GM19324 (cell line): ENCODE measurements at regions not wholly inside any gene's neighbourhood (a gene's known extent, or its start where the extent isn't known, plus 50 kb on each side); places are given as distances from the start of the nearest gene placed in this dataset.
"Not testable (repeated sequence)": the region's sequence is repeated elsewhere in the genome, so short reads cannot be mapped to it uniquely, and the experiment has no call there.

Experiments
- ATAC-seq: cut with Tn5 transposase; IDR thresholded peaks from one replicate; pipeline ENCODE4 v1.9.1; 2021; ENCODE audit warnings: mild to moderate bottlenecking, moderate library complexity; ENCODE audit not compliant: unreplicated experiment, low FRiP score

GRCh38 chr4:30989508-30989907 is 269.3 kb downstream of the PCDH7 start:
- no peak for ATAC-seq

GRCh38 chr4:30996841-30997240 is 276.7 kb downstream of the PCDH7 start:
- ATAC-seq: no peak

- no peak for ATAC-seq
Measured at GRCh38 chr4:31005037-31005436, 284.9 kb downstream of the PCDH7 start.

GRCh38 chr4:31007858-31008257 is 287.7 kb downstream of the PCDH7 start:
- no peak for ATAC-seq

GRCh38 chr4:31009926-31010325 is 289.8 kb downstream of the PCDH7 start:
- no peak for ATAC-seq

- no peak for ATAC-seq
Measured at GRCh38 chr4:31015123-31015522, 295.0 kb downstream of the PCDH7 start.

- no peak for ATAC-seq
Measured at GRCh38 chr4:31016322-31017061, 296.3 kb downstream of the PCDH7 start.

GRCh38 chr4:31020363-31020762 is 300.2 kb downstream of the PCDH7 start:
- no peak for ATAC-seq

- ATAC-seq: no peak
Measured at GRCh38 chr4:31021008-31021407, 300.8 kb downstream of the PCDH7 start.

- ATAC-seq: no peak
Measured at GRCh38 chr4:31022702-31023101, 302.5 kb downstream of the PCDH7 start.

- no peak for ATAC-seq
Measured at GRCh38 chr4:31023109-31023508, 302.9 kb downstream of the PCDH7 start.

GRCh38 chr4:31023742-31024141 is 303.6 kb downstream of the PCDH7 start:
- no peak for ATAC-seq

GRCh38 chr4:31024781-31025180 is 304.6 kb downstream of the PCDH7 start:
- not testable (repeated sequence) for ATAC-seq

GRCh38 chr4:31026256-31026655 is 306.1 kb downstream of the PCDH7 start:
- ATAC-seq: no peak

GRCh38 chr4:31034550-31034949 is 314.4 kb downstream of the PCDH7 start:
- no peak for ATAC-seq

- no peak for ATAC-seq
Measured at GRCh38 chr4:31035761-31036160, 315.6 kb downstream of the PCDH7 start.

- ATAC-seq: no peak
Measured at GRCh38 chr4:31037703-31038102, 317.5 kb downstream of the PCDH7 start.

- no peak for ATAC-seq
Measured at GRCh38 chr4:31039382-31039781, 319.2 kb downstream of the PCDH7 start.

GRCh38 chr4:31040106-31040505 is 319.9 kb downstream of the PCDH7 start:
- ATAC-seq: no peak

- no peak for ATAC-seq
Measured at GRCh38 chr4:31041385-31041784, 321.2 kb downstream of the PCDH7 start.

- no peak for ATAC-seq
Measured at GRCh38 chr4:31041853-31042252, 321.7 kb downstream of the PCDH7 start.

- ATAC-seq: no peak
Measured at GRCh38 chr4:31043382-31044062, 323.4 kb downstream of the PCDH7 start.
